ENCODE measurements at regions not wholly inside any gene's neighbourhood (a gene's known extent, or its start where the extent isn't known, plus 50 kb on each side); places are given as distances from the start of the nearest gene placed in this dataset.
A peak's percentile ranks its signal among the peaks of the same experiment; 100 is the strongest.
"Not testable (repeated sequence)": the region's sequence is repeated elsewhere in the genome, so short reads cannot be mapped to it uniquely, and the experiment has no call there.

DNA sequence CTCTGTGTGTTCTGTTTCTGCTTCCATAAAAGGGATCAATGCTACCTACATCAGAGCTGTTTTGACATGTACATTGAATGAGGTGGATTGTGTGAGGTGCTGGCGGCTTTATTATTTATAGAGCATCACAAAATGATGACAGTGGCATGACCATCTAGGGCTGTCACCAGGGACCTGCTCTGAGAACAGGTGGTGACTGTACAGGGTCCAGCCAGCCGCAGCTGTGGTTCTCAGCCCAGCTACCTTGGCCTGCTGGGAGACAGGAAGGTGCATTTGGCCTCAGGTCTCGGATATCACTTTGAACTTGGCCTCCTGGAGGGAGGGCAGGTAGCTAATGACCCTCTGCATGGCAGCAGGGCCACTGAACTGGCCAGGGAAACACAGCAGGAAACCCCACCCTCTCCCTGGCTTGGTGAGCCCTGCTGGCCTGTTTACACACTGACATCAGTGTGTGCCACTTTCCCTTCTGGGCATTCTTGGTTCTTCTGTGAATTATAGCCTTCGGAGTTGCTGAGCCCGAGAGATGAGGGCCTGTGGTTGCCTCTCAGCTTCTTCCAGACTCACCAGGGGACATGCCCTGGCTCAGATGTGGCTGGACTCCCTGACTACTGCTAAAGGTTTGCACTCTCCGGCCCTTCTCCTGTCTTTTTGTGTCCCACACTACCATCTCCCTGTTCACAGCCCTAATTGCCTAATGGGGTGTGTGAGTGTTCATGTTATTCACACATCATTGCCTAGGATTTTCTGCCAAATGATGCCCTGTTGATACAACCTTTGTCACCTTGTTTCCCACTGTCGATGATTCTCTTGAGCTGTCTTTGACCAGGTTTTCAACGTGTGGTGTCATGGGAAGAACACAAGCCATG, 109.2 kb upstream of the RAB12 start:
- no peak for DNase-seq (ENCODE audit: low read depth in 2 of 2)

DNA sequence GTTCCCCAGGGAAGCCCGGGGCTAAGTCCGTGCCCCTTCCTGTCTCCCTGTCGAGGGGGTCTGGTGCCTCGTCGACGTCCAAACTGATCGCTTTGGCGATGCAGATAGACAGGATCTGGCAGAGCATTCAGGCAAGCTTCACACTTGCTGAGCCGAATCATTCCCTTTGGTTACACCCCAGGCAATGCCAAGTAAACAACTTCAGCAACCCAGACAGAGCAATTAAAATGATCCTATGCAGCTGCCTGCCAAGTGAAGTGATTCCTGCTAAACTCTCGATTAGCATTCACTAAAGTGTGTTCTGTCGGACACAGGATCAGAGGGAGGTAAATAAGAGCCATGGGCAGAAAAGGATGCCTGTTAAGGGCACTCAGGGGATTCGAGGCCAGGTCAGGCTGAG, 108.2 kb upstream of the RAB12 start:
- DNase-seq (ENCODE audit: low read depth in 2 of 2) = no peak

DNA sequence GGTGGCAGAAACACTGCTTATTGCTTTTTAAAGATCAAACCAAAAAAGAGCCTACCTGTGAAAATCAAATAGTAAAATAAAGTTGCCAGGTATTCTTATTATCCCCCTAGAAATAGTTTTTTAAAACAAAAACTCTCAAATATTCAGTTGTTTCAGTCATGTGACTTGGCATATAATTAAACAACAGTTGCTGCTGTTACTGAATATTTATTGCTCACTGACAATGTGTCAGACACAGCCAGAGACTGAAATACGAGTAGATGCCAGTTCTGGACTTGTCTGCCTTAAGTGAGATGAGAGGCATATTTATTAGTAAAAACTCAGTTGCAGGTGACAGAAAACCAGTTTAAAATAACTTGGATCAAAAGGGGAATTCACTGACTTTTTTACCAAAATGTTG, 106.0 kb upstream of the RAB12 start:
- DNase-seq (ENCODE audit: low read depth in 2 of 2) = no peak

DNA sequence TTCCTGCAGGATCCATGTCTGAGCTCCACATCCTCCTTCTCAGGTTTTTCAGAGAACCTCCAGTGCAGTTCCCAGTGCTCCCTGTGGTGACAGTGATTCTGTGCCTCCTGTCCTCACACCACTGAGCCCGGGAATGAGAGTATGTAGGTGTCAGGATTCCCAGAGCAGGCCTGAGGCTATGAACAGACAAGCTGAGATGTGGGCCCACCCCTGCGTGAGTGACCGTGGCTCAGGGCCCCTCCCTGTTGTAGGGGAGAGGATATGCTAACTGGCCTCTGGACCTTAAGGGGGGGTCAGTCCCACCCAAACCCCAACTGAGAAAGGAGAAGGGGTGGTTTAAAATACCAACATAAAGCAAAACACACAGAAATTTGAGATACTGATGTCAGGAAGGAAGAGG, 104.8 kb upstream of the RAB12 start:
- no peak for DNase-seq (ENCODE audit: low read depth in 2 of 2)

DNA sequence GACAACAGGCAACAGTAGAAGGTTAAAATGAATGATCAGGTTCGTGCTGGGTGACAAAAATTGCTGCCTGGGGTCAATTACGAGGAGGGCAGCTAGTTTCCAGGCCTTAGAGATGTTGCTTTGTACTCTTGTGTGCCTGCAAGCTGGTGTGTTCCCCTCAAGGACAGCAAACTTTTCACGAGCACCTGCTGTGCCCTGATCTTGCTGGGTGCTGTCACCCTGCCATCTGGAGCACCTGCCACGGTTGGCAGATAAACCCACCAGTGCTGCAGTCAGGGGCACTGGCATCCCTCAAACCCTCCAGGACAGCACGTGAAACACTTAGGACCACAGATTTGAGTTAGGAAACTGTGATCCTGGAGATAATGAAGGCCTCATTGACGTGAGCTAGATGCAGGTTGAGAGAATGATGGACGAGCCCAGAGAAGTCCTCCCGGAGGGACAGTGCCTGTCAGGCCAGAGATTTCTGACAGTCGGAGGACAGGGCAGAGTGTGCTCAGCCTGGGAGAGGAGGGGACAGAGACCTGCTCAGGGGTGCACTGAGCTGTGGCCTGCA, 104.3 kb upstream of the RAB12 start:
- DNase-seq (ENCODE audit: low read depth in 2 of 2) = no peak

DNA sequence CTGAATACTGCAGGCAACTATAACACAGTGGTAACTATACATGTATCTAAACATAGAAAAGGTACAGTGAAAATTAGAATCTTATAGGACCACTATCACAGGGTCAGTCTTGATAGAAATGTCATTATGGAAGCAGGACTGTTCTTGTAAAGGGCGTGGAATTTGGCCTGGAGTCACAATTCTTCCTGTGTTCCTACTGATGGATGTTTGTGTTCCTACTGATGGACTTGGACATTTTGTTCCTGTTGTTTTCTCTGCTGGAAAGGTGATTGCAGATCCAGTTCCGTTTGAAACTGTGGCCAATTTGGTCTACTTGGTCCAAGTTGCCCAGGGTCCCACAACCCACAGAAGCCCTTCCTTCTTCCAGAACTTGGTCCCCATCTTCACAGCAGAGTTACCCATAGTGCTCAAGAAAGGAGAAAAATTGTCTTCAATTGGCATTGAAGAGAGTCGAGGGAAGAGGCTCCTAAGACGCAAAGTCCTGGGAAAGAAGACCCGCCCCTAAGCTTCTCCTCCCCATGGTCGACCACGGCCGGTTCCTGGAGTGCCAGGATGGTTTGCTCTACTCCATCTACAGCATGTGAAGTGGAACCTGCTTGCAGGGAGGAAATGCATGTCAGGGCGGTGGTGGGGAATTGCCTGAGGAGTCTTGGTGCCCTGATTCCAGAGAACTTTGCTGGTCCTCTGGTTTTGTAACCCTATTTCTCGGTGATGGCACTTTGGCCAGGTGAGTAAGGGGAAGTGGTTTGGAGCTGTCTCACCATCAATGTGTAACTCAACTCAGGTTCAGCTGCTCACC, 102.8 kb upstream of the RAB12 start:
- DNase-seq (ENCODE audit: low read depth in 2 of 2) = no peak

DNA sequence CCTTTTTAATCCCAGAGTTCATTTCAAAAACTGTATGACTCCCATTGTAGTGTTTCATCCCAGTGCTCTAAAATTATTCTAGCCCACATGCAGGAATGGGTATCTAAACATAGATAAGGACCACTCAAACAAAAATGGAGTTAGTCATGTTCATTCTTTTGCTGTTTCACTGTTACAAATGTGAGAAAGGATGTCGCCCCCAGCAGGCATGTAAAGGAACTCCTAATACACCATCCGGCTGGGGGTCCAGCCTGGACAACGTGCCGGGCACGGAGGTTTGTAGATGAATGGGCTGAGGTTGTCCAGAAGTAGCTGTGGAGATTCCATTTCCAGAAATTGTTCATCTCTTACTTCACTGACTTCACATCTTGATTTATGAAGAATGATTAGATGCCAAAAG, 101.9 kb upstream of the RAB12 start:
- peak in 1 of 2 donors; percentile 12 for DNase-seq (ENCODE audit: low read depth in 2 of 2)

DNA sequence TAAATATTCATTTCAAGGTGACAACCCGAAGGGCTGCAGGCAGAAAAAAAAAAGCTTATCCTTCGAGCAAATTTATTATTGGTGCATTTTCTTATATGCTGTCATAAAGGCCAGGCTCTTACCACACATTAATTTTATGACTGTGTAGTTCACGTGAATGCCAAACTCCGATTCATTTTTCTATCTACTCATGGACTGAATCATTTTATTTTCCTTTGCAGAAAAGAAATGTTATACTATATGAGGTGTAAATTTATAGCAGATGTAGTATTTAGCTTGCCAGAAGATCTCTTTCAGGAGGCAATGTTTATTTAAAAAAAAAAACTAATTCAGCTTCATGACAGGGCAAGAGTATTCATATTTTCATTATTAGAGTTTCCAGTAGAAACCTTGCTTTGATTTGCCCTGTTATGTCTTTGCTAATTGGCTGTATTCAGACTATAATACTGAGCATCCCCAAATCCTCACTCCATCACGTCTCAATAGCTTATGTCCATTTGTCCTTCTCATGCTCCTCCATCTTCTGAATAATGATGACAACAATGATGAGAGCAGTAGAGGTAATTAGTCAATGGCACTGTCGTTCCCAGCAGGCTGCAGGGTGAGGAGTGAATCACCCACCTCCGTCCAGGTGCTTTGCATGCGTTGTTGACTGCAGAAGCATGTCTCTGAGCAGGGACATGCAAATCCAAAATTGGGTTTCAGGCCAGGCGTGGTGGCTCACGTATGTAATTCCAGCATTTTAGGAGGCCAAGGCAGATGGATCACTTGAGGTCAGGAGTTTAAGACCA, 101.1 kb upstream of the RAB12 start:
- no peak for DNase-seq (ENCODE audit: low read depth in 2 of 2)

DNA sequence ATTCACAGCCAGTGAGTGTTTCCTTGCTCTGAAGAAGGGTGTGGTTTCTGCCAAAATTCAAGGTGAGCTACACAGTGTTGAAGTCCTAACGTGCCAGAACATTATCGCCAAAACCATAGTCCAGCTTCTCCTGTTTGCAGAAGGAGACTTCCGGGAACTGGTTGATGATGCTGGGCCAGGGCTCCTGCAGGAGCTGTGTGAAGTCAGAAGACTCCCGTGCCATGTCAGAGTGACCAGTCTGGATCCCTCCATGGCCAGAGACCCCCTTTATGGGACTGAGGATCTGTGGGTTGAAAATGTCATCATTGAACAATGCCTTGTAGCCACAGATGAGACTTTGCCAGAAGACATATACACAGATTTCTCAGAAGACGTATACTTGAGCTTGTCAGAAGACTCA, 96.0 kb upstream of the RAB12 start:
- DNase-seq (ENCODE audit: low read depth in 2 of 2) = no peak

DNA sequence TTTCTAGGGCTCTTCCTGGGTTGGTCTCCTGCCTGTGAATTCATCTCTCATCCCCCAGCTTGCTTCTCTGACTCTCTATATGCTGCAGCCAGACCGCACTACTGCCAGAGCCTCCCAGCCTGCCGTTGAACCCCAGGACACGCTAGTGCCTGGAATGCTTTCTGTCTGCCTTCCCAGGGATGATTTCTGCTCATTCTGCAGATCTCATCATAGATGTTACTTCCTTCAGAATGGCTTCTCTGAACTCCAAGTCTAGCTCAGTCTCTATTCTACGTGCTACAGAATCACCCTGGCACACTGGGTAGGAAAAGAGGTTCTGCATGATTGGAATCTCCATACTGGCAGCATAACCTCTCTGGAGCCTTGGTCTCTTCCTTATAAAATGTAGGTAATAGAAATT, 94.8 kb upstream of the RAB12 start:
- no peak for DNase-seq (ENCODE audit: low read depth in 2 of 2)

DNA sequence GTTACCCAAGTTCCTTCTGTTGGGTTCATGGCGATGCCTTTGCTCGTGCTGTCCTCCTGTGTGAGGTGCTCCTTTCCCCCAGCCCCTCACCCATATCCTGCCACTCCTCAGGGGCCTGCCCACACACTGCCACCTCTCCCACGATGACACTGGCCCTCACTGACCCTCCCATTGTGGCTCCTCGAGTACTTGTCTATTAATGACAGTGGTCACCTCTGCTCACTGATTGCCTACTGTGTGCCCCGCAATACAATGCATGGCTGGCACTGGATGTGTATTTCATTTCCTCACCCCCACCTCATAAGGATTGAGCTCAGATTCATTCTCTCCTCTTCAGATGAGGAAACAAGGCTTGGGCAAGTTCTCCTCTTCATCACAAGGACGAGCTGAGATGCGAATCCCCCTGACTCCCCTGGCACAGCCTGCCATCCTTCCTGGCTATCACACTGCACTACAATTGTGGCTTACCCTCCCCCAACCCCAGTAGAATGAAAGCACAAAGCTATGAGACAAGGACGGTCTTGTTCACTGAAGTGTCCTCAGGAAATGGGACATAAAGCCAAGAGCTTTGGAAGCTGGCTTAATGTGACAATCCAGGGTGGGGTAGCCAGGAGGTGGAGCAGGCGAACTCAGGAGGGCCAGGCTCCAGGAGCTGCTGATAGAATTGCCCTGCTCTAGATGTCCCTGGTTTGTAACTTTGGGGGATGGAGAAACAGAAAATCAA, 93.9 kb upstream of the RAB12 start:
- DNase-seq (ENCODE audit: low read depth in 2 of 2) = no peak

DNA sequence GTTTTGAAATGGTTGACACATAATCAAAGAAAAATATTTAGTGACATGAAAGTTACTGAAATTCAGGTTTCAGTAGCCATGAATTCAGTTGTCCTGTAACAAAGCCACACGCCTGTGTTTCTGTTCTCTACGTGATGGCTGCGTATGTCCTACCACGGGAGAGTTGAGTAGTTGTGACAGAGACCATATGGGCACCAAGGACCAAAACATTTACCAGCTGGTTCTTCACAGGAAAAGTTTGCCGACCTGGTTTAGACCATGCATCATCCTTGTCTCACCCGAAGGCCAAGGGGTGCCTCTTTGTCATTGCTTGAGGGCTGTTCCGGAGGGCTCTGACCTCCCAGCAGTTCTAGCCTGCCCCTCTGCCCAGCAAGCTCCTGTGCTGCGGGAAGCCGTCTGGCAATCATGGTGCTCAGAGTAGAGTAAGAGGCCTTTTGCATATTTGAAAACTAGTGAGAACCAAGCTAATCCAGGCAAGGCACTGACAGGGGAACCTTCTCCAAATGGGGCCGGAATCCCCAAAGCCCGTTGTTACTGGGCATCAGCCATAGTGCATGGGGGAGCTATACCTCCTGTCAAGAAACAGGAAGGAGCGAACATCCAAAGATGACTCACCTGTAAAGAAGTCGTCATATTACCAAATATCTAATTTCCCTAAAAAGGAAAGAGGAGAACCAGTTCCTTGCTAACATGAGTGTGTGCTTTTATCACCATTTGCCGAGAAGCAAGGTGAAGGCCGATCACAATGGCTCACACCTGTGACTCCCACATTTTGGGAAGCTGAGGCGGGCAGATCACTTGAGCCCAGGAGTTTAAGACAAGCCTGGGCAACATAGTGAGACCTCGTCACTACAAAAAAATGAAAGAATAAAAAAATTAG, 92.6 kb upstream of the RAB12 start:
- no peak for DNase-seq (ENCODE audit: low read depth in 2 of 2)

DNA sequence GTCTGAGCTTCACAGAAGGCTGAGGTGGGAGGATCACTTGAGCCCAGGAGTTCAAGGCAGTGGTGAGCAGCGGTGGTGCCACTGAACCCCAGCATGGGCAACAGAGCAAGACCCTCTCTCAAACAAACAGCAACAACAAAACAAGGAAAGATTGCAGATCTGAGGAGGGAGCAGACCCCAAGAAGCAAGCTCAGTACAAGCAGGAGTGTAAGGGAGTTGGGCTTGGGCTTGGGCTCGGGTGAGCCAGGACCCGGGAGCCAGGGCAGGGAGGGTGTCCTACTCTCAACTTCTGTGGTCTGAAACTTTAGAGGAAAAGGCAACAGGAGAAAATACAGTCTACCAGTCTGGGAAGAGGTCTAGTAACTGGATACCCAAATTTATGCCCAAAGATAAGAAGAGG, 92.0 kb upstream of the RAB12 start:
- no peak for DNase-seq (ENCODE audit: low read depth in 2 of 2)

DNA sequence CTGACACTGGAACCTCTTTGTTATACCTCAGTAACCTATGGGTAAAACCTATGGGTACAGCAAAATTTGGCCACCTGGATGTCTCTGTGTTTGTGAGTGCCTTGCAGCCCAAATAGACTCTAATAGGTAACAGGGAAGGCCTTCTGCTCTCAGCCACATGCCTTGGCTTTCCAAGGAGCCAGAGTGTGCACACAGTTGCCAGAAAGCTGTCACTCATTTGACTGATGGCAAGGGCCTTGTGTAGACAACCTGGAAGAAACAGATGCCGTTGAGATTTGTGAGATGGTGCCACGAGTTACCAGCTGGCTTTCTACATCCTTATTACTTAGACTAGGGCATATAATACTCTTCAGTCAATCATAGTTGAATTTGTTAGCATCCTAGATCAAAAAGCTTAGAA, 90.1 kb upstream of the RAB12 start:
- DNase-seq (ENCODE audit: low read depth in 2 of 2) = no peak

DNA sequence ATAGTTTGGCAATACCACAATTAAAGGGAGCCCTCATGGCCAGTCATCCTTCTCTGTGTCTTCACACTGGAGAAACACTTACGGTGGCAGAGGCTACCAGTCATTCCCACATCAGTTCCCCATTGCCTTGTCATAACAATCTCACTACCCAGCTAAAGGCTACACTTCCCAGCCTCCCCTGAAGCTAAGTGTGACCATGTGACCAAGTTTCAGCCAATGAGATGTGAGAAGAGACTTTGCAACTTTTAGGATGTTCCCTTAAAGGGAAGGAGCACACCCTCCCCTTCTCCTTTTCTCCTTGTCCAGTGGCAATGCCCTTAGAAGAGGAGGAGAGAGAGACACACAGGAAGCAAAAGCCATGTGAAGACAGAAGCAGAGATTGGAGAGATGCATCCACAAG, 89.0 kb upstream of the RAB12 start:
- no peak for DNase-seq (ENCODE audit: low read depth in 2 of 2)

DNA sequence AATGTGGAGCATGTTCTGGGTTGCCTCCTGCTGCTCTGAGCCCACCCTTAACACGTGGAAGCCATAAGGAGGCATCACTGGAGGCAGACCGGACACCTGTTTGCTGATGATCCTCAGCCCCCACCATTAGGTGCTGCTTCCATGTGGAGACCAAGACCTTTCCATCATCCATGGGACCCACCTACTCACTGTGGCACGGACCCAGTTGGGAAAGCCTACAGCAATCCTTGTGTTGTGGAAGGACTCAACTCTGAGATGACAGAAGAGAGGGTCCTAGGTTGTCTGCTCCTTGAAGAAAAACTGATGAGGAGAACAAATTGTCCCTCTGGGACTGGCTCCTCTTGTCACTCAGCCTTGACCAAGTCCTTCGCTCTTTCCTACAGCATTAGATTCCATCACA, 86.5 kb upstream of the RAB12 start:
- DNase-seq (ENCODE audit: low read depth in 2 of 2) = no peak

DNA sequence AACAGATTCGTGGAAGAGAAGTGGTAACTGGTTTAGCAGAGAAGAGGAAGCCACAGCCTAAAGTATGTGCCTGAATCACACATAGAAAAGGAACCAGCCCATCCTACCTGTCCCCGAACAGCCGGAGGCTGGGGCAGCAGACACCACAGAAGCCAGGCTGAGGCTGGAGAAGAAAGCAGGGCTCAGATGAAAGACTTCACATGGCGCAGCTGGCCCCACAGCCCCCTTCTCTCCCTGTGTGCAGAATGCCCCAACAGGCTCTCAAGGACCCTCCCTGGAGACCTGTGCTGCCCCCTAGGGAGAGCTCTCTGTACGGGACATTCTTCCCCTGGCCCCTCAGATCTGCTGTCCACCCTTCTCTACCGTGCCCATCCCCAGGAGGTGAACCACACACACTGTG, 83.5 kb upstream of the RAB12 start:
- DNase-seq (ENCODE audit: low read depth in 2 of 2) = no peak

DNA sequence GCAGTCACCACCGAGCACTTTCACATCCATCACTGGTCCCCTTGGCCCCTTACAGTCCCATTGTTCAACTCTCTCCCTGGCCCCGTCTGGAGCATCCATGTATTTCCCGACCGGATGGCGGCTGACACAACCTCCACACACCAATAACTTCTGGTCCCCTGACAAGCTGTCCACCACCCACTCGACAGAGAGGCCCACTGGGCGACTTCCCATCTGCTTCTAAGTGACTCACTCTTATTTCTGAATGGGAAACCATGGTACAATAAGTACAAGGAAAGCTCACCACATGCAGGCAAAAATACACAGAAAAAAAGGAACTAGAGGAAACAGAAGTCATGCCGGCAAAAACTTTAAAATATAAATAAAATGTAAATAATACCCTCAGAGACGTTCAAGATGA, 82.9 kb upstream of the RAB12 start:
- DNase-seq (ENCODE audit: low read depth in 2 of 2) = no peak

DNA sequence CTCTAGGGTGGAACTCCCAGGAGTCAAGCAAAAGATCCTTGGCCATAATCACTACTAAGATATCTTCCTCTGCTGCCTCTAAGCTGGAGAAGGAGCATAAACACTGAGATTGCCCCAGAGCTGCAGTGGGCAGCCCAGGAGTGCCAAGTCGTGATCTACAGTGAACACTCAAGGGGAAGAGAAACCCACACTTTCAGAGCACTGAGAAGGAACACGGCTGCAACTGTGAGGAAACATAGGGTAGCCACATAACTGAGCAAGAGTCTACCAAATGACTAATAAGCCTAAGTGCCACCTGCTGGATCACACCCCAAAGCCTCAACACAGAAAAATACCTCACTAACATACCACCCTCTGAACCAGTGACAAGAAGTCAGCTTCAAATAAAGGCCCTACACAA, 79.6 kb upstream of the RAB12 start:
- no peak for DNase-seq (ENCODE audit: low read depth in 2 of 2)

DNA sequence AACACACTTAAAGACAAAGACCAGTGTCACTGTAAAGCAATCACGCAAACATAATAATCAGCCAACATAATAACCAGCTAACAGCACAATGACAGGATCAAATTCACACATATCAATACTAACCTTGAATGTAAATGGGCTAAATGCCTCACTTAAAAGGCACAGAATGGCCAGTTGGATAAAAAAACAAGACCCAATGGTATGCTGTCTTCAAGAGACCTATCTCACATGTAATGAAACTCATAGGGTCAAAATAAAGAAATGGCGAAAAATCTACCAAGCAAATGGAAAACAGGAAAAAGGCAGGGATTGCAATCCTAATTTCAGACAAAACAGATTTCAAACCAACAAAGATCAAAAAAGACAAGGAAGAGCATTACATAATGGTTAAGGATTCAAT, 78.2 kb upstream of the RAB12 start:
- DNase-seq (ENCODE audit: low read depth in 2 of 2) = not testable (repeated sequence)
